ENCODE measurements at regions not wholly inside any gene's neighbourhood (a gene's known extent, or its start where the extent isn't known, plus 50 kb on each side); places are given as distances from the start of the nearest gene placed in this dataset.

GRCh38 chr1:229888157-229888556 lies 178.9 kb upstream of the GALNT2 start:
- no peak overlapping the region for H3K4me3 Mint-ChIP-seq (ENCODE audit: low read depth)
- intact Hi-C loops (cut with micrococcal nuclease): no loop called here
- no peak overlapping the region for H3K27ac Mint-ChIP-seq
- H3K36me3 Mint-ChIP-seq (ENCODE audit: low read depth): no peaks in the 10 kb centered on the region
- H3K9me3 Mint-ChIP-seq: no peaks in the 10 kb centered on the region
- H3K27me3 Mint-ChIP-seq (ENCODE audit: low read depth): peaks cover 14% of the 10 kb centered on the region
- no peaks in the 10 kb centered on the region for H3K4me1 Mint-ChIP-seq (ENCODE audit: low read depth)
- DNase-seq (ENCODE audit: low spot score): no peak

DNA sequence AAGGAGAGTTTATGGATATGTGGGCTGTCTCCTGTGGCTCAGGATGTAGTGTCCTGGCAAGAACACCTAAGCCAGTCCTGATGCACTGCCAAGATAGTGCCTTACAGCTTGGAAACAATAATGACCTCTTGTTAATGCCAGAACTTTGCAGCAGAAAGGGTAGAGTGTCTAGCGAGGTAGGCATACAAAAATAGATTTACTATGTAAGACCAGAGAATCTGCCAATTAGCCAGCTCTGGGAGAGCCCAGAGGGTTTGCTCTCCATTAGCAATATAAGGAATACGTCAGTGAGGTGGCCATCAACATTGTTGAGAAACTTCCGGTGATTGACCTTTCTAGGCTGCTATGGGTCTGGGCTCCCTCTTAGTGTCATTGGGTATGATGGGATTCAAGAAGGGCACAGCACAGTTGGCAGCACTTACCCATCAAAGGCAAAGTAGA lies 178.5 kb upstream of the GALNT2 start:
- no peak overlapping the region for H3K4me3 Mint-ChIP-seq (ENCODE audit: low read depth)
- no peaks in the 10 kb centered on the region for H3K4me1 Mint-ChIP-seq (ENCODE audit: low read depth)
- DNase-seq (ENCODE audit: low spot score): no peak
- peaks cover 15% of the 10 kb centered on the region for H3K27me3 Mint-ChIP-seq (ENCODE audit: low read depth)
- no peaks in the 10 kb centered on the region for H3K36me3 Mint-ChIP-seq (ENCODE audit: low read depth)
- H3K9me3 Mint-ChIP-seq: no peaks in the 10 kb centered on the region
- no peak overlapping the region for H3K27ac Mint-ChIP-seq
- intact Hi-C loops (cut with micrococcal nuclease): no loop called here

- H3K4me3 Mint-ChIP-seq (ENCODE audit: low read depth): no peak overlapping the region
- DNase-seq (ENCODE audit: low spot score): no peak
These were observed 178.0 kb upstream of the GALNT2 start for GRCh38 chr1:229889031-229889517.

GRCh38 chr1:229891227-229891626 lies 175.8 kb upstream of the GALNT2 start:
- Mint-ChIP-seq H3K36me3 (ENCODE audit: low read depth) (no peaks in the 10 kb centered on the region), H3K27me3 (ENCODE audit: low read depth) (peaks cover 17% of the 10 kb centered on the region), H3K4me3 (ENCODE audit: low read depth) (no peak overlapping the region), H3K4me1 (ENCODE audit: low read depth) (no peaks in the 10 kb centered on the region), H3K27ac (no peak overlapping the region), H3K9me3 (no peaks in the 10 kb centered on the region)
- DNase-seq (ENCODE audit: low spot score): no peak
- intact Hi-C loops (cut with micrococcal nuclease): no loop called here

More at GRCh38 chr1:229889031-229889517, 178.0 kb upstream of the GALNT2 start:
- Mint-ChIP-seq H3K4me1 (ENCODE audit: low read depth) (no peaks in the 10 kb centered on the region), H3K27me3 (ENCODE audit: low read depth) (peaks cover 15% of the 10 kb centered on the region), H3K27ac (no peak overlapping the region), H3K9me3 (no peaks in the 10 kb centered on the region), H3K36me3 (ENCODE audit: low read depth) (no peaks in the 10 kb centered on the region)
- intact Hi-C loops (cut with micrococcal nuclease): no loop called here

DNA sequence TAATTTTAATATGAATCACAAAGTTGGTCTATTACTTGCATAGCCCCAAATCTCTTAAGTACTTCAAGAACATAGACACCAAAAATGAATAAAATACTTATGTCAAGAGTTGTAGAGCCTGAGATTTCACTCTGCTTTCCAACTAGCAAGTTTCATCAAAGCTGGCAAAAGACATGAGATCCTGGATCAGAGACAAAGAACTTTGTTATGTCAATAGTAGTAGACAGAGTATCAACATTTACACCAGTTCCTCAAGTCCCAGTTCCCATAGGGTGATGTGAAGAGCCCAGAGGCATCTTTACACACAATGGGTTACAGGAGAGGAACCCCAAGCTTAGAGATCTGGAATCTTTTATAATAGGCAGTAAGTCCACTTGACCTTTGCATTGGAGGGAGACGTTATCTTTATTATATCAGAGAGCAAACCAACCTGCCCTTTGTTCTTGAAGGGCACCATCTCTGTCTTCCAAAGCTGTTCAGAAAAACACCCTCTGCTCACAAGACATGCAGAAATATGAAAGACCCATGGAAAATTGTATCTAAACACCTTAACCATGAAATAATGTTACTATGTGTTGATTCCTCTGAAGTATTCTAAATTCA lies 174.4 kb upstream of the GALNT2 start:
- Mint-ChIP-seq H3K9me3 (no peaks in the 10 kb centered on the region), H3K4me1 (ENCODE audit: low read depth) (no peaks in the 10 kb centered on the region), H3K36me3 (ENCODE audit: low read depth) (no peaks in the 10 kb centered on the region), H3K4me3 (ENCODE audit: low read depth) (no peak overlapping the region), H3K27me3 (ENCODE audit: low read depth) (peaks cover 18% of the 10 kb centered on the region), H3K27ac (no peak overlapping the region)
- DNase-seq (ENCODE audit: low spot score): no peak
- intact Hi-C loops (cut with micrococcal nuclease): no loop called here

- H3K27me3 Mint-ChIP-seq (ENCODE audit: low read depth): peaks cover 16% of the 10 kb centered on the region
- no peaks in the 10 kb centered on the region for H3K36me3 Mint-ChIP-seq (ENCODE audit: low read depth)
- H3K9me3 Mint-ChIP-seq: no peaks in the 10 kb centered on the region
- no peaks in the 10 kb centered on the region for H3K4me1 Mint-ChIP-seq (ENCODE audit: low read depth)
- no peak overlapping the region for H3K27ac Mint-ChIP-seq
- intact Hi-C loops (cut with micrococcal nuclease): no loop called here
- H3K4me3 Mint-ChIP-seq (ENCODE audit: low read depth): no peak overlapping the region
- DNase-seq (ENCODE audit: low spot score): no peak
These were observed 173.1 kb upstream of the GALNT2 start for GRCh38 chr1:229893762-229894444.

- peaks cover 16% of the 10 kb centered on the region for H3K27me3 Mint-ChIP-seq (ENCODE audit: low read depth)
- intact Hi-C loops (cut with micrococcal nuclease): no loop called here
- H3K9me3 Mint-ChIP-seq: no peaks in the 10 kb centered on the region
- H3K4me3 Mint-ChIP-seq (ENCODE audit: low read depth): no peak overlapping the region
- H3K36me3 Mint-ChIP-seq (ENCODE audit: low read depth): no peaks in the 10 kb centered on the region
- H3K27ac Mint-ChIP-seq: no peak overlapping the region
- no peak for DNase-seq (ENCODE audit: low spot score)
- H3K4me1 Mint-ChIP-seq (ENCODE audit: low read depth): no peaks in the 10 kb centered on the region
These were observed 172.5 kb upstream of the GALNT2 start for GRCh38 chr1:229894532-229894931.

DNA sequence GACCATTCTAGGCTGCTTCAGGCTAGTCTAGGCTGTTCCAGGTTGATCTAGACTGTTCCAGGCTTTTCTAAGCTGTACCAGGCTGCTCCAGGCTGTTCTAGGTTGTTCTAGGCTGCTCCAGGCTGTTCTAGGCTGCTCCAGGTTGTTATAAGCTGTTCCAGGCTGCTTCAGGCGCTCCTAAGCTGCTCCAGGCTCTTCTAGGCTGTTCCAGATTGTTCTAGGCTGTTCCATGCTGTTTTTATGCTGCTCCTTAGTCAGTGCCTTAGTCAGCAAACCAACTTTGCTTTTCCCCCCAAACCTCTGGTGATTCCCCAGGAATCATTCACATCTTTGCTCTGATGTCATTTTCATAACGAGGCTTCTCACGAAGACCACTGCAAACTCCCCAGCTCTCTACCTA lies 171.4 kb upstream of the GALNT2 start:
- no peak for DNase-seq (ENCODE audit: low spot score)
- no peak overlapping the region for H3K4me3 Mint-ChIP-seq (ENCODE audit: low read depth)
- H3K4me1 Mint-ChIP-seq (ENCODE audit: low read depth): no peaks in the 10 kb centered on the region
- H3K9me3 Mint-ChIP-seq: no peaks in the 10 kb centered on the region
- no peak overlapping the region for H3K27ac Mint-ChIP-seq
- H3K27me3 Mint-ChIP-seq (ENCODE audit: low read depth): peaks cover 23% of the 10 kb centered on the region
- intact Hi-C loops (cut with micrococcal nuclease): no loop called here
- no peaks in the 10 kb centered on the region for H3K36me3 Mint-ChIP-seq (ENCODE audit: low read depth)

GRCh38 chr1:229896306-229896705 lies 170.7 kb upstream of the GALNT2 start:
- H3K27me3 Mint-ChIP-seq (ENCODE audit: low read depth): peaks cover 23% of the 10 kb centered on the region
- H3K27ac Mint-ChIP-seq: no peak overlapping the region
- no peaks in the 10 kb centered on the region for H3K4me1 Mint-ChIP-seq (ENCODE audit: low read depth)
- intact Hi-C loops (cut with micrococcal nuclease): no loop called here
- H3K9me3 Mint-ChIP-seq: no peaks in the 10 kb centered on the region
- no peak for DNase-seq (ENCODE audit: low spot score)
- no peak overlapping the region for H3K4me3 Mint-ChIP-seq (ENCODE audit: low read depth)
- H3K36me3 Mint-ChIP-seq (ENCODE audit: low read depth): no peaks in the 10 kb centered on the region

- H3K36me3 Mint-ChIP-seq (ENCODE audit: low read depth): no peaks in the 10 kb centered on the region
- DNase-seq (ENCODE audit: low spot score): no peak
- intact Hi-C loops (cut with micrococcal nuclease): no loop called here
- H3K27me3 Mint-ChIP-seq (ENCODE audit: low read depth): peaks cover 26% of the 10 kb centered on the region
- no peaks in the 10 kb centered on the region for H3K4me1 Mint-ChIP-seq (ENCODE audit: low read depth)
- no peaks in the 10 kb centered on the region for H3K9me3 Mint-ChIP-seq
- H3K4me3 Mint-ChIP-seq (ENCODE audit: low read depth): no peak overlapping the region
- no peak overlapping the region for H3K27ac Mint-ChIP-seq
These were observed 170.2 kb upstream of the GALNT2 start for GRCh38 chr1:229896861-229897260.

- no peak for DNase-seq (ENCODE audit: low spot score)
- H3K36me3 Mint-ChIP-seq (ENCODE audit: low read depth): no peaks in the 10 kb centered on the region
- intact Hi-C loops (cut with micrococcal nuclease): no loop called here
- no peaks in the 10 kb centered on the region for H3K4me1 Mint-ChIP-seq (ENCODE audit: low read depth)
- H3K27me3 Mint-ChIP-seq (ENCODE audit: low read depth): peaks cover 26% of the 10 kb centered on the region
- H3K4me3 Mint-ChIP-seq (ENCODE audit: low read depth): no peak overlapping the region
- no peaks in the 10 kb centered on the region for H3K9me3 Mint-ChIP-seq
- no peak overlapping the region for H3K27ac Mint-ChIP-seq
These were observed 169.5 kb upstream of the GALNT2 start for GRCh38 chr1:229897501-229897900.

DNA sequence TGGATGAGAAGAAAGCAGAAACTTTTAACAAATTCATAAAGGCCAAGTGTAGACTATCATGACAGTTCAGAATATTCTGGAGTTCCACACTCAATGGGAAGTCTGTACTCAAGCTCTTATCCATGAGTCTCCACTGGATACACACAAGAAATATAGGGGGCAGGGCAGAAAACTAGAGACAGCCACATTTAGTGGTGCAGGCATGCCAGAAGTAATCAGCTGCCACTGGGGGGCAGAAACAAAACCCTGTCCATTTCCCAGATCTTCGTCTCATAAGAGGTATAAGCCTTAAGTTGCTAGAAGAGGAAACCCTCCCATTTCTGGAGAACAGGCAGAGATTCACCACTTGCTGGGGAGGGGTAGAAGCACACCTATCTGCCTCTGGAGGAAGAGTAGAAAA lies 166.8 kb upstream of the GALNT2 start:
- no peaks in the 10 kb centered on the region for H3K4me1 Mint-ChIP-seq (ENCODE audit: low read depth)
- peaks cover 31% of the 10 kb centered on the region for H3K27me3 Mint-ChIP-seq (ENCODE audit: low read depth)
- no peaks in the 10 kb centered on the region for H3K9me3 Mint-ChIP-seq
- H3K4me3 Mint-ChIP-seq (ENCODE audit: low read depth): no peak overlapping the region
- no peak for DNase-seq (ENCODE audit: low spot score)
- H3K36me3 Mint-ChIP-seq (ENCODE audit: low read depth): no peaks in the 10 kb centered on the region
- no peak overlapping the region for H3K27ac Mint-ChIP-seq
- intact Hi-C loops (cut with micrococcal nuclease): no loop called here

DNA sequence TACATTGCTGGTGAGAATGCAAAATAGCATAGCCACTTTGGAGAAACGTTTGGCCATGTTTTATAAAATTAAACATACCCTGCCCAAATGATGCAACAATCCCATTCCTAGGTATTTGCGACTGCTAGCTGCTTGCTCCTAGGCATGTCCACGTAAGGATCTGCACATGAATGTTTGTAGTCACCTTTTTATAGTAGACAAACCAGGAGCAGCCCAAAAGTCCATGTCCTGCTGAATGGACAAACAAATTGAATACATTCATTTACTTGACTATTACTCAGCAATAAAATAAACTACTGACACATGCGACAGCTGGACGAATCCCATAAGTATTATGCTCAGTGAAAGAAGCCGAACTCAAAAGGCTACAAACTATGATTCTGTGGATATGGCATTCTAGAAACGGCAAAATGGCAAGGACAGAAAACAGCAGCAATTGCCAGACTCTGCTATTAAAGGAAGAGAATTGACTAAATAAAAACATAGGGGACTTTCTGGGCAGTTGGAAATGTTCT lies 161.9 kb upstream of the GALNT2 start:
- Mint-ChIP-seq H3K36me3 (ENCODE audit: low read depth) (no peaks in the 10 kb centered on the region), H3K9me3 (no peaks in the 10 kb centered on the region), H3K27ac (no peak overlapping the region), H3K4me3 (ENCODE audit: low read depth) (no peak overlapping the region), H3K27me3 (ENCODE audit: low read depth) (peaks cover 34% of the 10 kb centered on the region), H3K4me1 (ENCODE audit: low read depth) (no peaks in the 10 kb centered on the region)
- DNase-seq (ENCODE audit: low spot score): no peak
- intact Hi-C loops (cut with micrococcal nuclease): no loop called here
